Esophagus muscularis mucosa (tissue), 4 donors: ENCODE measurements at regions not wholly inside any gene's neighbourhood (a gene's known extent, or its start where the extent isn't known, plus 50 kb on each side); places are given as distances from the start of the nearest gene placed in this dataset.

Experiments
- DNase-seq: peaks from one replicate; pipeline ENCODE4 v3.0.0-alpha.2; 2017; ENCODE audit errors: extremely low spot score
- H3K27ac ChIP-seq, 4 donors: fragments of 200-600 bp; sonication (generic); replicated peaks in 1 of 4; 1 replicate in 3 of 4; 2 replicates in 1 of 4; pipeline ENCODE4 v1.5.1; 2016 to 2019; ENCODE audit warnings: mild to moderate bottlenecking in 1 of 4
- H3K27me3 ChIP-seq, 4 donors: fragments of 200-600 bp; sonication (generic); one replicate each; pipeline versions ENCODE4 v1.5.1 to v1.6.0; 2016 to 2019
- H3K36me3 ChIP-seq, 4 donors: fragments of 200-600 bp; sonication (generic); one replicate each; pipeline ENCODE4 v1.5.1; 2016 to 2019
- H3K4me1 ChIP-seq, 4 donors: fragments of 200-600 bp; sonication (generic); one replicate each; pipeline ENCODE4 v1.5.1; 2016 to 2019
- H3K4me3 ChIP-seq, 4 donors: fragments of 200-600 bp; sonication (generic); 1 replicate in 2 of 4; 2 replicates in 2 of 4; pipeline ENCODE4 v1.5.1; 2016 to 2019; ENCODE audit warnings: mild to moderate bottlenecking in 4 of 4, moderate library complexity in 1 of 4
- H3K9me3 ChIP-seq, 4 donors: fragments of 200-600 bp; sonication (generic); 1 replicate in 3 of 4; 2 replicates in 1 of 4; pipeline ENCODE4 v1.5.1; 2016 to 2019
- CTCF ChIP-seq, 3 experiments: fragments of 200-600 bp in 2 of 3; fragments of 450-650 bp in 1 of 3; sonication (generic) in 2 of 3; IDR thresholded peaks; one replicate each; pipeline ENCODE4 v1.5.1; 2017 to 2019; ENCODE audit warnings: antibody characterized with exemption in 3 of 3, mild to moderate bottlenecking in 2 of 3, moderate library complexity in 1 of 3
- EP300 ChIP-seq: sonication (generic); formaldehyde crosslinking; IDR thresholded peaks from one replicate; pipeline ENCODE4 v1.6.1; 2017; ENCODE audit warnings: antibody characterized with exemption
- POLR2A ChIP-seq: fragments of 450-650 bp; IDR thresholded peaks from one replicate; pipeline ENCODE4 v1.6.1; 2017; ENCODE audit warnings: antibody characterized with exemption, moderate library complexity, mild to moderate bottlenecking, low read depth
- POLR2AphosphoS5 ChIP-seq, 2 donors: sonication (generic); formaldehyde crosslinking; IDR thresholded peaks; one replicate each; pipeline ENCODE4 v1.6.1; 2017; ENCODE audit warnings: antibody characterized with exemption in 2 of 2
- WGBS: methylation state at CpG from one replicate; pipeline ENCODE4 v1.1.5; 2018; 5-methylcytosine and 5-hydroxymethylcytosine counted together
- intact Hi-C: fragments of 100-400 bp; cut with DNase I; formaldehyde crosslinking; loops from one replicate; pipeline ENCODE4 v1.15.1; 2023

DNA sequence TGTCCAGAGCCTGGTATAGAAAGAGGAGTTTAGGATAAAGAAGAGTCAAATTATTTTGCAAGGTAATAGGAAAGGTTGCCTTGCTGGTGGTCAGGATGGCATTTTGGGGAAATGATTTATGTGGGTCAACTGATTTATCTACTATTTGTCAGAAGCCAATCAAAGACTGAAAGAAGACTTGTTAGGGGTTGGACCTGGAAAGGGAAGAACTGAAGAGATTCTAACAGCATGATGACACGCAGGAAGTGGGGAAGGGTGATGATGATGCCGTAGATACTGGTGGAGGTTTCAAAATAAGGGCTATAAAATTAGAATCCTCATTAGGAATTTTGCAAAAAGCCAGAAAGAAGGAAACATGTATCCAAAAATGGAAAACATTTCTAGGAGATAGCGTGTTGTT, 60.7 kb upstream of the FGF14 start:
- DNase-seq: no peak
- intact Hi-C loops: no loop called here
- 87% methylated on average over 3 of the region's 3 CpGs for WGBS
- no peak overlapping the region for H3K4me3 ChIP-seq
- H3K9me3 ChIP-seq: no peaks in the 10 kb centered on the region
- TF ChIP-seq EP300 (no peak), CTCF (IDR thresholded peaks at IDR 0.05) (no peak), POLR2AphosphoS5 (IDR thresholded peaks at IDR 0.05) (no peak), POLR2A (no peak)
- no peaks in the 10 kb centered on the region for H3K27me3 ChIP-seq
- H3K36me3 ChIP-seq: no peaks in the 10 kb centered on the region
- H3K4me1 ChIP-seq: peaks cover 0 to 13% (median 9%) of the 10 kb centered on the region in 4 donors
- H3K27ac ChIP-seq: no peak overlapping the region

GRCh38 chr13:102461302-102461701, 59.5 kb upstream of the FGF14 start:
- intact Hi-C loops: no loop called here
- no peaks in the 10 kb centered on the region for H3K27me3 ChIP-seq
- 73% methylated on average over 1 of the region's 1 CpG for WGBS
- H3K4me3 ChIP-seq: no peak overlapping the region
- H3K27ac ChIP-seq: no peak overlapping the region
- TF ChIP-seq POLR2A (no peak), EP300 (no peak), POLR2AphosphoS5 (IDR thresholded peaks at IDR 0.05) (no peak), CTCF (IDR thresholded peaks at IDR 0.05) (no peak)
- H3K36me3 ChIP-seq: no peaks in the 10 kb centered on the region
- peaks cover 0 to under 1% (median 0%) of the 10 kb centered on the region in 4 donors for H3K4me1 ChIP-seq
- DNase-seq: no peak
- no peaks in the 10 kb centered on the region for H3K9me3 ChIP-seq

GRCh38 chr13:102460806-102461205, 59.0 kb upstream of the FGF14 start:
- Histone ChIP-seq H3K27me3 (no peaks in the 10 kb centered on the region), H3K9me3 (no peaks in the 10 kb centered on the region), H3K27ac (no peak overlapping the region), H3K4me3 (no peak overlapping the region), H3K4me1 (no peaks in the 10 kb centered on the region), H3K36me3 (no peaks in the 10 kb centered on the region)
- intact Hi-C loops: no loop called here
- TF ChIP-seq EP300 (no peak), CTCF (IDR thresholded peaks at IDR 0.05) (no peak), POLR2AphosphoS5 (IDR thresholded peaks at IDR 0.05) (no peak), POLR2A (no peak)
- no peak for DNase-seq
- WGBS: 85% methylated on average over 7 of the region's 7 CpGs

- Histone ChIP-seq H3K36me3 (no peaks in the 10 kb centered on the region), H3K9me3 (no peaks in the 10 kb centered on the region), H3K27ac (no peak overlapping the region), H3K27me3 (no peaks in the 10 kb centered on the region), H3K4me1 (no peaks in the 10 kb centered on the region), H3K4me3 (no peak overlapping the region)
- intact Hi-C loops: loop anchor here (5.0 to 10.0 kb wide), 2 partner anchors 46 to 508 kb away; no protein-coding TSS in a partner anchor
- TF ChIP-seq EP300 (no peak), POLR2A (no peak), CTCF (IDR thresholded peaks at IDR 0.05) (no peak), POLR2AphosphoS5 (IDR thresholded peaks at IDR 0.05) (no peak)
- WGBS: 59% methylated on average over 2 of the region's 2 CpGs
- no peak for DNase-seq
Observed at GRCh38 chr13:102452836-102453235, 51.0 kb upstream of the FGF14 start.
